Activated T-helper 2 cell treated with anti-CD3 and anti-CD28 coated beads, Interferon-gamma antibody, Interleukin-2, Interleukin-4, amounts not matched to agents 10 μg/mL and 5 μg/mL and 100 μg/mL, durations not matched to agents 14 hours and 24 hours and 36 hours (primary cell): ENCODE measurements at regions not wholly inside any gene's neighbourhood (a gene's known extent, or its start where the extent isn't known, plus 50 kb on each side); places are given as distances from the start of the nearest gene placed in this dataset.
"Not testable (repeated sequence)": the region's sequence is repeated elsewhere in the genome, so short reads cannot be mapped to it uniquely, and the experiment has no call there.

Experiments
- DNase-seq: peaks from one replicate; pipeline ENCODE4 v3.0.0; 2021; ENCODE audit warnings: low spot score
- H3K27ac Mint-ChIP-seq: one replicate; pipeline ENCODE4 v1.8.0; 2021; ENCODE audit warnings: mixed read lengths
- H3K27me3 Mint-ChIP-seq: one replicate; pipeline ENCODE4 v1.8.0; 2021; ENCODE audit warnings: low read depth, mixed read lengths
- H3K36me3 Mint-ChIP-seq: one replicate; pipeline ENCODE4 v1.8.0; 2021; ENCODE audit warnings: low read depth, mixed read lengths
- H3K4me1 Mint-ChIP-seq: one replicate; pipeline ENCODE4 v1.8.0; 2021; ENCODE audit warnings: low read depth, mixed read lengths
- H3K4me3 Mint-ChIP-seq: one replicate; pipeline ENCODE4 v1.8.0; 2021; ENCODE audit warnings: low read depth, mild to moderate bottlenecking, moderate library complexity, mixed read lengths
- H3K9me3 Mint-ChIP-seq: one replicate; pipeline ENCODE4 v1.8.0; 2021; ENCODE audit warnings: mixed read lengths
- intact Hi-C: fragments of 100-400 bp; cut with micrococcal nuclease; formaldehyde crosslinking; loops from one replicate; pipeline ENCODE4 v1.15.1; 2023

GRCh38 chr14:36430662-36431084, 89.4 kb downstream of the NKX2-1 start:
- Mint-ChIP-seq H3K9me3 (no peaks in the 10 kb centered on the region), H3K36me3 (no peaks in the 10 kb centered on the region), H3K27me3 (no peaks in the 10 kb centered on the region), H3K27ac (no peak overlapping the region), H3K4me1 (no peaks in the 10 kb centered on the region), H3K4me3 (no peak overlapping the region)
- intact Hi-C loops, result no loop called here
- no peak for DNase-seq

- H3K27me3 Mint-ChIP-seq, result no peaks in the 10 kb centered on the region
- DNase-seq, result no peak
- intact Hi-C loops, result no loop called here
- H3K4me3 Mint-ChIP-seq, result no peak overlapping the region
- no peaks in the 10 kb centered on the region for H3K9me3 Mint-ChIP-seq
- H3K27ac Mint-ChIP-seq, result no peak overlapping the region
- H3K4me1 Mint-ChIP-seq, result no peaks in the 10 kb centered on the region
- no peaks in the 10 kb centered on the region for H3K36me3 Mint-ChIP-seq
These were observed 89.9 kb downstream of the NKX2-1 start for GRCh38 chr14:36430169-36430568.

- H3K4me3 Mint-ChIP-seq, result no peak overlapping the region
- no peaks in the 10 kb centered on the region for H3K4me1 Mint-ChIP-seq
- DNase-seq, result no peak
- no peak overlapping the region for H3K27ac Mint-ChIP-seq
- H3K9me3 Mint-ChIP-seq, result no peaks in the 10 kb centered on the region
- H3K36me3 Mint-ChIP-seq, result no peaks in the 10 kb centered on the region
- H3K27me3 Mint-ChIP-seq, result no peaks in the 10 kb centered on the region
- intact Hi-C loops, result no loop called here
These were observed 90.3 kb downstream of the NKX2-1 start for GRCh38 chr14:36429692-36430091.

GRCh38 chr14:36428350-36428749, 91.7 kb downstream of the NKX2-1 start:
- no peaks in the 10 kb centered on the region for H3K36me3 Mint-ChIP-seq
- H3K9me3 Mint-ChIP-seq, result no peaks in the 10 kb centered on the region
- H3K4me1 Mint-ChIP-seq, result no peaks in the 10 kb centered on the region
- DNase-seq, result no peak
- intact Hi-C loops, result no loop called here
- H3K27me3 Mint-ChIP-seq, result no peaks in the 10 kb centered on the region
- no peak overlapping the region for H3K27ac Mint-ChIP-seq
- no peak overlapping the region for H3K4me3 Mint-ChIP-seq

- Mint-ChIP-seq H3K36me3 (no peaks in the 10 kb centered on the region), H3K27me3 (no peaks in the 10 kb centered on the region), H3K9me3 (no peaks in the 10 kb centered on the region), H3K4me3 (no peak overlapping the region), H3K4me1 (no peaks in the 10 kb centered on the region), H3K27ac (no peak overlapping the region)
- intact Hi-C loops, result no loop called here
- DNase-seq, result no peak
These were observed 93.2 kb downstream of the NKX2-1 start for GRCh38 chr14:36426836-36427235.

GRCh38 chr14:36426113-36426512, 93.9 kb downstream of the NKX2-1 start:
- intact Hi-C loops, result no loop called here
- H3K27me3 Mint-ChIP-seq, result no peaks in the 10 kb centered on the region
- no peak for DNase-seq

GRCh38 chr14:36424478-36425102, 95.4 kb downstream of the NKX2-1 start:
- H3K36me3 Mint-ChIP-seq, result no peaks in the 10 kb centered on the region
- intact Hi-C loops, result no loop called here
- no peaks in the 10 kb centered on the region for H3K27me3 Mint-ChIP-seq
- no peak overlapping the region for H3K27ac Mint-ChIP-seq
- no peaks in the 10 kb centered on the region for H3K4me1 Mint-ChIP-seq
- DNase-seq, result no peak
- H3K9me3 Mint-ChIP-seq, result no peaks in the 10 kb centered on the region
- H3K4me3 Mint-ChIP-seq, result no peak overlapping the region

More at GRCh38 chr14:36426113-36426512, 93.9 kb downstream of the NKX2-1 start:
- no peaks in the 10 kb centered on the region for H3K9me3 Mint-ChIP-seq
- H3K4me3 Mint-ChIP-seq, result no peak overlapping the region
- no peaks in the 10 kb centered on the region for H3K36me3 Mint-ChIP-seq
- H3K4me1 Mint-ChIP-seq, result no peaks in the 10 kb centered on the region
- no peak overlapping the region for H3K27ac Mint-ChIP-seq

GRCh38 chr14:36423430-36423829, 96.6 kb downstream of the NKX2-1 start:
- H3K4me1 Mint-ChIP-seq, result no peaks in the 10 kb centered on the region
- H3K4me3 Mint-ChIP-seq, result no peak overlapping the region
- no peaks in the 10 kb centered on the region for H3K9me3 Mint-ChIP-seq
- H3K27ac Mint-ChIP-seq, result no peak overlapping the region
- H3K36me3 Mint-ChIP-seq, result no peaks in the 10 kb centered on the region
- no peak for DNase-seq
- no peaks in the 10 kb centered on the region for H3K27me3 Mint-ChIP-seq
- intact Hi-C loops, result no loop called here

GRCh38 chr14:36420149-36420687, 99.8 kb upstream of the MBIP start:
- H3K27me3 Mint-ChIP-seq, result no peaks in the 10 kb centered on the region
- DNase-seq, result no peak
- peaks cover 10% of the 10 kb centered on the region for H3K9me3 Mint-ChIP-seq
- H3K36me3 Mint-ChIP-seq, result no peaks in the 10 kb centered on the region
- intact Hi-C loops, result no loop called here
- H3K4me3 Mint-ChIP-seq, result no peak overlapping the region
- no peak overlapping the region for H3K27ac Mint-ChIP-seq
- no peaks in the 10 kb centered on the region for H3K4me1 Mint-ChIP-seq

- Mint-ChIP-seq H3K4me3 (no peak overlapping the region), H3K4me1 (no peaks in the 10 kb centered on the region), H3K27me3 (no peaks in the 10 kb centered on the region), H3K9me3 (peaks cover 10% of the 10 kb centered on the region), H3K36me3 (no peaks in the 10 kb centered on the region), H3K27ac (no peak overlapping the region)
- DNase-seq, result no peak
- intact Hi-C loops, result no loop called here
These were observed 98.5 kb upstream of the MBIP start for GRCh38 chr14:36418937-36419336.

GRCh38 chr14:36411951-36412350, 91.5 kb upstream of the MBIP start:
- H3K4me3 Mint-ChIP-seq, H3K4me1 Mint-ChIP-seq, H3K9me3 Mint-ChIP-seq, H3K36me3 Mint-ChIP-seq, H3K27me3 Mint-ChIP-seq, intact Hi-C loops, DNase-seq, H3K27ac Mint-ChIP-seq: not testable (repeated sequence)

GRCh38 chr14:36408388-36408787, 88.0 kb upstream of the MBIP start:
- no peaks in the 10 kb centered on the region for H3K27me3 Mint-ChIP-seq
- no peaks in the 10 kb centered on the region for H3K36me3 Mint-ChIP-seq
- H3K4me1 Mint-ChIP-seq, result no peaks in the 10 kb centered on the region
- intact Hi-C loops, result no loop called here
- no peak for DNase-seq
- no peak overlapping the region for H3K4me3 Mint-ChIP-seq
- H3K27ac Mint-ChIP-seq, result no peak overlapping the region
- no peaks in the 10 kb centered on the region for H3K9me3 Mint-ChIP-seq

GRCh38 chr14:36405589-36406274, 85.3 kb upstream of the MBIP start:
- intact Hi-C loops, result no loop called here
- Mint-ChIP-seq H3K27me3 (no peaks in the 10 kb centered on the region), H3K9me3 (no peaks in the 10 kb centered on the region), H3K27ac (no peak overlapping the region), H3K4me1 (no peaks in the 10 kb centered on the region), H3K4me3 (no peak overlapping the region), H3K36me3 (no peaks in the 10 kb centered on the region)
- DNase-seq, result no peak
